ENCODE measurements at regions not wholly inside any gene's neighbourhood (a gene's known extent, or its start where the extent isn't known, plus 50 kb on each side); places are given as distances from the start of the nearest gene placed in this dataset.

- TF ChIP-seq CTCF (IDR thresholded peaks at IDR 0.05 in 4 of 5, conservative IDR thresholded peaks at IDR 0.05 in 1 of 5) (no peak), POLR2A (IDR thresholded peaks at IDR 0.05) (no peak)
These were observed 106.0 kb downstream of the ADAMTS15 start for GRCh38 chr11:130554241-130555055.

All from gastrocnemius medialis (tissue), 4 donors.